ENCODE measurements at regions not wholly inside any gene's neighbourhood (a gene's known extent, or its start where the extent isn't known, plus 50 kb on each side); places are given as distances from the start of the nearest gene placed in this dataset.

DNA sequence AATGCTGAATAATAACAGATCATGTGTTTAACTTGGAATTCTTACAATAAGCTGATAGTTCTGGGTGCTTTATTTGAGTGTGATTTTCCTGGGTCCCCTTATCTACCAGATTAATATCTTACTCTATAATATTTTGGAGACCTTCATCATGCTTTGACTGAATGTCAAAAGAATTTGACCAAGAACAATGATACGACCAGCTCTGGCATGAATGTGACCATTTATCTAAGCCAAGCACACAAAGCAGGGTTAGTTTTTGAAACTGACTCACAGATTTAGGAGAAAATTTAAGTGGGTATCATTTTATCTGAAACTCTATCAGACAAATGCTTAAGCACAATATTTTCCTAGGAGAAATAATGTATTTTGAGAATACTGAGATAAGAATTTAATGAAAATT is 677.0 kb downstream of the NYAP2 start:
- no peak overlapping the region for H3K4me3 Mint-ChIP-seq
- TF ChIP-seq, protein P1, sequence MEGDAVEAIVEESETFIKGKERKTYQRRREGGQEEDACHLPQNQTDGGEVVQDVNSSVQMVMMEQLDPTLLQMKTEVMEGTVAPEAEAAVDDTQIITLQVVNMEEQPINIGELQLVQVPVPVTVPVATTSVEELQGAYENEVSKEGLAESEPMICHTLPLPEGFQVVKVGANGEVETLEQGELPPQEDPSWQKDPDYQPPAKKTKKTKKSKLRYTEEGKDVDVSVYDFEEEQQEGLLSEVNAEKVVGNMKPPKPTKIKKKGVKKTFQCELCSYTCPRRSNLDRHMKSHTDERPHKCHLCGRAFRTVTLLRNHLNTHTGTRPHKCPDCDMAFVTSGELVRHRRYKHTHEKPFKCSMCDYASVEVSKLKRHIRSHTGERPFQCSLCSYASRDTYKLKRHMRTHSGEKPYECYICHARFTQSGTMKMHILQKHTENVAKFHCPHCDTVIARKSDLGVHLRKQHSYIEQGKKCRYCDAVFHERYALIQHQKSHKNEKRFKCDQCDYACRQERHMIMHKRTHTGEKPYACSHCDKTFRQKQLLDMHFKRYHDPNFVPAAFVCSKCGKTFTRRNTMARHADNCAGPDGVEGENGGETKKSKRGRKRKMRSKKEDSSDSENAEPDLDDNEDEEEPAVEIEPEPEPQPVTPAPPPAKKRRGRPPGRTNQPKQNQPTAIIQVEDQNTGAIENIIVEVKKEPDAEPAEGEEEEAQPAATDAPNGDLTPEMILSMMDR (conservative IDR thresholded peaks at IDR 0.05): no peak
- peaks cover 2% of the 10 kb centered on the region for H3K9me3 Mint-ChIP-seq

DNA sequence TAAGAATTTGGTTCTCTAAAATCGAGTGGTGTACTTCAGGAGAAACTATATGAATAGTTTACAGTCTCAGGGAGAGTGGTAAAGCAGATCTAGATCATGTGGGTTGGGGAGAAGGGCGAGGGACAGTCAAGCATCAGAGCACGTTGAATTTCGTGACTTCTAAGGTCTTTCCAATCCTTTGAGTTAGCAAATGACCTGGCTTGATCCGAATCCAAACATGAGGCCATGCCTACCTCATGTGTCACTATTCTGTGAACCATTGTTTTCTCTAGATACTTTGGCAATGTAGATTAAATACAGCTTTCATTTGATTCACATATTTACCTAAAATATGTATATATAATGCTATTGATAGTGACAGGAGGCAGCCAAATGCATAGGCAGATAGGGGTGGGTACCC is 674.9 kb downstream of the NYAP2 start:
- no peaks in the 10 kb centered on the region for H3K36me3 Mint-ChIP-seq (ENCODE audit: low read depth)
- no peaks in the 10 kb centered on the region for H3K4me1 Mint-ChIP-seq
- peaks cover 2% of the 10 kb centered on the region for H3K9me3 Mint-ChIP-seq
- H3K4me3 Mint-ChIP-seq: no peak overlapping the region
- no peak overlapping the region for H3K27ac Mint-ChIP-seq (ENCODE audit: unreplicated experiment)
- TF ChIP-seq, protein P1 (conservative IDR thresholded peaks at IDR 0.05): no peak
- no peaks in the 10 kb centered on the region for H3K27me3 Mint-ChIP-seq (ENCODE audit: low read depth)
- DNase-seq (ENCODE audit: low read depth, low spot score): no peak

More for the DNA sequence above, 677.0 kb downstream of the NYAP2 start:
- H3K27ac Mint-ChIP-seq (ENCODE audit: unreplicated experiment): no peak overlapping the region
- H3K27me3 Mint-ChIP-seq (ENCODE audit: low read depth): no peaks in the 10 kb centered on the region
- DNase-seq (ENCODE audit: low read depth, low spot score): no peak
- H3K4me1 Mint-ChIP-seq: no peaks in the 10 kb centered on the region
- no peaks in the 10 kb centered on the region for H3K36me3 Mint-ChIP-seq (ENCODE audit: low read depth)

DNA sequence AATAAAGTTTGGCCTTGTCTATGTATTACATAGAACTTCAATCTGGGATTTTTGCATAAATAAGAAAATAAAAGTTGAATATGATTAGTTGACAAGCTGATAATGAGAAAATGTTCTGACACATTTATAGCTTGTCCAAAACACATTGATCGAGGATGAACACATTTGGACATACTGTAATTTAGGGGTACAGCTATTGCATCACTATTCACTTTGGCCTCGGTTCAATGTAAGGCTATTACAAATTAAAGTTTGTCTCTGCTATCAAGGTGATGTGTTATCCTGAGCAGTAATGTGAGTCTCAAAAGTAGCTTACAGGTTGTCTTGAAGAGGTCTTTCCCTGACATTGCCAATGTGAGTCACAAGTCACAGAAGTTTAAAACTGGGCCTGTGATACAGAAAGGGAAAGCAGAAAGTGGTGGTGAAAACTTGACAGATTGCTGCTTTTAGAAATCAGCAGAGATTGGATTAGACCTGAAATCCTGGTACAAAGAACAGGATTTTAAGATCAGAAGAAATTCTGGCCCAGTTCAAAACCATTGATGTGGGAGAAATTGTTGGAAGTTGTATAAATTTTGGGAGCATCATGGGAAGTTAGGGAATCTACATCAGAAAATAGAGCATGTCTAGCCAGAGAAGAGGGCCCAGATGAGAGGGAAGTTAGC is 674.1 kb downstream of the NYAP2 start:
- no peak overlapping the region for H3K27ac Mint-ChIP-seq (ENCODE audit: unreplicated experiment)
- H3K27me3 Mint-ChIP-seq (ENCODE audit: low read depth): no peaks in the 10 kb centered on the region
- TF ChIP-seq, protein P1 (conservative IDR thresholded peaks at IDR 0.05): no peak
- H3K36me3 Mint-ChIP-seq (ENCODE audit: low read depth): no peaks in the 10 kb centered on the region
- no peaks in the 10 kb centered on the region for H3K4me1 Mint-ChIP-seq
- no peak overlapping the region for H3K4me3 Mint-ChIP-seq
- H3K9me3 Mint-ChIP-seq: peaks cover 2% of the 10 kb centered on the region
- DNase-seq (ENCODE audit: low read depth, low spot score): no peak

DNA sequence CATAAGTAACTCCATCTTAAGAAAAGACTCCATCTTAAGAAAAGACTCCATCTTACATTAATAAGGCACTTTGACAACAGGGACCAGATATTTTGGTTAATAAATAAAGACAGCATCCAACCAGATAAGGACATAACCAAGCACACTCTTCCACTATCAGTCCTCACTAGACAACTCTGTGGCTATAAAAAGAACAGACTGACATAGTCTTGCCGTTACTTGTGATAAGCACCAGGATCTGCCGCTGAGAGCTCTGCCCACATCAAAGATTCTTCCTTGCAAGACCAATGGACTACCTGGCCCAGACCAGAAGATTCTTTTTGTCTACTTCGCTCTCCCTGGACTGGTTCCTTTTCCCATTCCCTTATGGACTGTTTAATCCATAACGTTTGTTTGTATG is 667.4 kb downstream of the NYAP2 start:
- Mint-ChIP-seq H3K4me3 (no peak overlapping the region), H3K27me3 (ENCODE audit: low read depth) (no peaks in the 10 kb centered on the region), H3K4me1 (peaks cover 4% of the 10 kb centered on the region), H3K9me3 (no peaks in the 10 kb centered on the region), H3K36me3 (ENCODE audit: low read depth) (no peaks in the 10 kb centered on the region), H3K27ac (ENCODE audit: unreplicated experiment) (no peak overlapping the region)
- DNase-seq (ENCODE audit: low read depth, low spot score): no peak
- TF ChIP-seq, protein P1 (conservative IDR thresholded peaks at IDR 0.05): no peak

DNA sequence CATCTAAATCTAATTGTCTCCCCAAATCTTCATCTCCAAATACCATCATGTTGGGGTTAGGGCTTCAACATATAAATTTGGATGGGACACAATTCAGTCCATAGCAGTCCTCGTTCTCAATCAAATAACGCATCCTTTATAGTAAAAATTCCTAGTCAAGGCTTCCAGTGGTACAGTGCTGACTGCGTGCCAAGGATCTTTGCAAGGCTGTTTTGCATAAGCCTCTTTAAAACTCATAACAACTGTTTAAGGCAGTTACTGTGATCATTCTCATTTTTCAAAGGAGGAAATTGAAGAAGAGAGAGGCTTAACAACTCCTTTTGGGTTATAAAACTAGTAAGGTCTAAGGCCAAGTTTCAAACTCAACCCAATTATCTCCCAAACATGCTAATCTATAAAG is 666.9 kb downstream of the NYAP2 start:
- TF ChIP-seq, protein P1 (conservative IDR thresholded peaks at IDR 0.05): no peak
- Mint-ChIP-seq H3K27ac (ENCODE audit: unreplicated experiment) (no peak overlapping the region), H3K27me3 (ENCODE audit: low read depth) (no peaks in the 10 kb centered on the region), H3K36me3 (ENCODE audit: low read depth) (no peaks in the 10 kb centered on the region), H3K9me3 (no peaks in the 10 kb centered on the region), H3K4me1 (peaks cover 5% of the 10 kb centered on the region), H3K4me3 (no peak overlapping the region)
- no peak for DNase-seq (ENCODE audit: low read depth, low spot score)
